CD8-positive, alpha-beta memory T cell (primary cell): ENCODE measurements at regions not wholly inside any gene's neighbourhood (a gene's known extent, or its start where the extent isn't known, plus 50 kb on each side); places are given as distances from the start of the nearest gene placed in this dataset.
"Not testable (repeated sequence)": the region's sequence is repeated elsewhere in the genome, so short reads cannot be mapped to it uniquely, and the experiment has no call there.

Experiments used
- CTCF ChIA-PET: fragments of 350-600 bp; sonication (Branson Sonifier 250); formaldehyde crosslinking; loops from one replicate; lab custom pipeline; 2021; ENCODE audit warnings: antibody characterized with exemption; lab: Charles Lee
- POLR2A ChIA-PET: fragments of 350-600 bp; sonication (Branson Sonifier 250); formaldehyde crosslinking; loops from one replicate; lab custom pipeline; 2021; ENCODE audit warnings: antibody characterized with exemption; lab: Charles Lee
- DNase-seq, 5 donors: peaks; one replicate each; pipeline versions ENCODE4 v3.0.0 to v3.0.0-alpha.2; 2020 to 2022; ENCODE audit warnings: mixed read lengths in 1 of 5
- H3K27ac ChIP-seq: one replicate; pipeline ENCODE4 v1.7.0; 2013; ENCODE audit warnings: low read depth, mild to moderate bottlenecking, low read length, moderate library complexity
- H3K27me3 ChIP-seq: 2 replicates; pipeline ENCODE4 v1.7.0; 2013; ENCODE audit warnings: low read length, mild to moderate bottlenecking; ENCODE audit not compliant: insufficient read depth, poor library complexity, severe bottlenecking
- H3K36me3 ChIP-seq: 2 replicates; pipeline ENCODE4 v1.7.0; 2013; ENCODE audit warnings: mild to moderate bottlenecking, low read length, moderate library complexity; ENCODE audit not compliant: insufficient read depth
- H3K4me1 ChIP-seq: 2 replicates; pipeline ENCODE4 v1.7.0; 2013; ENCODE audit warnings: mild to moderate bottlenecking, low read length, moderate library complexity; ENCODE audit not compliant: insufficient read depth
- H3K4me3 ChIP-seq: 2 replicates; pipeline ENCODE4 v1.7.0; 2013; ENCODE audit warnings: mild to moderate bottlenecking, low read length
- H3K9me3 ChIP-seq: 2 replicates; pipeline ENCODE4 v1.7.0; 2013; ENCODE audit warnings: mild to moderate bottlenecking, low read length
- H3K27ac Mint-ChIP-seq, 8 donors: one replicate each; pipeline ENCODE4 v1.8.0; 2020 to 2021; ENCODE audit warnings: mixed read lengths in 8 of 8, mild to moderate bottlenecking in 6 of 8, inconsistent platforms in 3 of 8, moderate library complexity in 3 of 8
- H3K27me3 Mint-ChIP-seq, 2 donors: one replicate each; pipeline ENCODE4 v1.8.0; 2020 to 2021; ENCODE audit warnings: mixed read lengths in 2 of 2, mild to moderate bottlenecking in 1 of 2, moderate library complexity in 1 of 2
- H3K36me3 Mint-ChIP-seq, 3 donors: one replicate each; pipeline ENCODE4 v1.8.0; 2020 to 2021; ENCODE audit warnings: mixed read lengths in 3 of 3, inconsistent platforms in 1 of 3, mild to moderate bottlenecking in 1 of 3
- H3K4me1 Mint-ChIP-seq, 3 donors: one replicate each; pipeline ENCODE4 v1.8.0; 2020 to 2021; ENCODE audit warnings: mixed read lengths in 3 of 3, inconsistent platforms in 1 of 3, mild to moderate bottlenecking in 1 of 3
- H3K4me3 Mint-ChIP-seq, 7 donors: one replicate each; pipeline ENCODE4 v1.8.0; 2020 to 2021; ENCODE audit warnings: mixed read lengths in 7 of 7, mild to moderate bottlenecking in 6 of 7, moderate library complexity in 4 of 7, inconsistent platforms in 2 of 7
- H3K9me3 Mint-ChIP-seq, 5 donors: one replicate each; pipeline ENCODE4 v1.8.0; 2020 to 2022; ENCODE audit warnings: mixed read lengths in 5 of 5, mild to moderate bottlenecking in 3 of 5, moderate library complexity in 2 of 5, inconsistent platforms in 1 of 5

- H3K9me3 ChIP-seq, H3K27me3 ChIP-seq, H3K27me3 Mint-ChIP-seq, CTCF ChIA-PET, H3K4me1 ChIP-seq, DNase-seq, H3K4me1 Mint-ChIP-seq, H3K27ac ChIP-seq, POLR2A ChIA-PET, H3K4me3 Mint-ChIP-seq, H3K4me3 ChIP-seq, H3K27ac Mint-ChIP-seq, H3K36me3 Mint-ChIP-seq, H3K36me3 ChIP-seq: not testable (repeated sequence)
- H3K9me3 Mint-ChIP-seq: peaks cover 2 to 13% (median 6%) of the 10 kb centered on the region in 5 donors
These were observed 1280.7 kb upstream of the SEL1L start for GRCh38 chr14:82814339-82814738.

GRCh38 chr14:82830596-82830995, 1296.9 kb upstream of the SEL1L start:
- Histone ChIP-seq H3K27me3 (no peaks in the 10 kb centered on the region), H3K36me3 (no peaks in the 10 kb centered on the region), H3K4me3 (no peak overlapping the region), H3K9me3 (no peaks in the 10 kb centered on the region), H3K4me1 (no peaks in the 10 kb centered on the region), H3K27ac (no peak overlapping the region)
- Mint-ChIP-seq H3K9me3 (peaks cover 0 to 8% (median 3%) of the 10 kb centered on the region in 5 donors), H3K4me3 (no peak overlapping the region), H3K27me3 (no peaks in the 10 kb centered on the region), H3K27ac (no peak overlapping the region), H3K36me3 (no peaks in the 10 kb centered on the region), H3K4me1 (no peaks in the 10 kb centered on the region)
- DNase-seq: no peak
- ChIA-PET CTCF (no interaction called here), POLR2A (no interaction called here)

- peaks cover 0 to 2% of the 10 kb centered on the region in 2 donors for H3K27me3 Mint-ChIP-seq
- ChIA-PET POLR2A (no interaction called here), CTCF (no interaction called here)
- no peak overlapping the region for H3K27ac Mint-ChIP-seq
- no peaks in the 10 kb centered on the region for H3K4me1 Mint-ChIP-seq
- no peaks in the 10 kb centered on the region for H3K36me3 ChIP-seq
- H3K27ac ChIP-seq: no peak overlapping the region
- no peak overlapping the region for H3K4me3 Mint-ChIP-seq
- peaks cover 0 to 27% (median 7%) of the 10 kb centered on the region in 5 donors for H3K9me3 Mint-ChIP-seq
- no peaks in the 10 kb centered on the region for H3K27me3 ChIP-seq
- no peaks in the 10 kb centered on the region for H3K9me3 ChIP-seq
- no peaks in the 10 kb centered on the region for H3K4me1 ChIP-seq
- H3K36me3 Mint-ChIP-seq: no peaks in the 10 kb centered on the region
- H3K4me3 ChIP-seq: no peak overlapping the region
- no peak for DNase-seq
These were observed 1302.8 kb upstream of the SEL1L start for GRCh38 chr14:82836256-82836950.

GRCh38 chr14:82837611-82838140, 1304.0 kb upstream of the SEL1L start:
- ChIA-PET POLR2A (no interaction called here), CTCF (interaction anchor here (0.6 kb wide), 1 partner anchor 1118 kb away, joined by 3 read pairs; no protein-coding TSS in a partner anchor)
- H3K27me3 Mint-ChIP-seq: peaks cover 0 to 2% of the 10 kb centered on the region in 2 donors
- H3K4me1 Mint-ChIP-seq: no peaks in the 10 kb centered on the region
- H3K9me3 ChIP-seq: no peaks in the 10 kb centered on the region
- H3K9me3 Mint-ChIP-seq: peaks cover 0 to 34% (median 9%) of the 10 kb centered on the region in 5 donors
- H3K36me3 ChIP-seq: no peaks in the 10 kb centered on the region
- H3K4me1 ChIP-seq: no peaks in the 10 kb centered on the region
- no peak overlapping the region for H3K4me3 ChIP-seq
- H3K4me3 Mint-ChIP-seq: no peak overlapping the region
- no peaks in the 10 kb centered on the region for H3K36me3 Mint-ChIP-seq
- H3K27ac ChIP-seq: no peak overlapping the region
- no peak overlapping the region for H3K27ac Mint-ChIP-seq
- no peak for DNase-seq
- no peaks in the 10 kb centered on the region for H3K27me3 ChIP-seq

DNA sequence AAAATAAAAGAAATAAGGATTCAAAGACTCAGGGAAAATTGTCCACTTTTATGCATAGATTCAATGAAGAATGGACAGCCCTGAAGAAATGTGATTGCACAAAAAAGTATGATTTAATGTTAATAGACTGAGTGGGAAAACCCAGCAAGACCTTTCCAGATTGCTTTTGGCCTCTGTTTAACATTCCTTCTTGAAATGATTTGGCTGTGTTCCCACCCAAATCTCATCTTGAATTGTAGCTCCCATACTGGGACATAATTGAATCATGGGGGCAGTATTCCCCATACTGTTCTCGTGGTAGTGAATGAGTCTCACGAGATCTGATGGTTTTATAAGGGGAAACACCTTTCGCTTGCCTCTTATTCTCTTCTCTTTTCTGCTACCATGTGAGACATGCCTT, 1316.9 kb upstream of the SEL1L start:
- Histone ChIP-seq H3K9me3 (no peaks in the 10 kb centered on the region), H3K4me3 (no peak overlapping the region), H3K4me1 (no peaks in the 10 kb centered on the region), H3K27ac (no peak overlapping the region), H3K36me3 (no peaks in the 10 kb centered on the region), H3K27me3 (no peaks in the 10 kb centered on the region)
- H3K36me3 Mint-ChIP-seq: no peaks in the 10 kb centered on the region
- H3K27me3 Mint-ChIP-seq: no peaks in the 10 kb centered on the region
- ChIA-PET CTCF (no interaction called here), POLR2A (no interaction called here)
- peaks cover 4 to 37% (median 10%) of the 10 kb centered on the region in 5 donors for H3K9me3 Mint-ChIP-seq
- no peak for DNase-seq
- no peak overlapping the region for H3K27ac Mint-ChIP-seq
- no peaks in the 10 kb centered on the region for H3K4me1 Mint-ChIP-seq
- H3K4me3 Mint-ChIP-seq: no peak overlapping the region

DNA sequence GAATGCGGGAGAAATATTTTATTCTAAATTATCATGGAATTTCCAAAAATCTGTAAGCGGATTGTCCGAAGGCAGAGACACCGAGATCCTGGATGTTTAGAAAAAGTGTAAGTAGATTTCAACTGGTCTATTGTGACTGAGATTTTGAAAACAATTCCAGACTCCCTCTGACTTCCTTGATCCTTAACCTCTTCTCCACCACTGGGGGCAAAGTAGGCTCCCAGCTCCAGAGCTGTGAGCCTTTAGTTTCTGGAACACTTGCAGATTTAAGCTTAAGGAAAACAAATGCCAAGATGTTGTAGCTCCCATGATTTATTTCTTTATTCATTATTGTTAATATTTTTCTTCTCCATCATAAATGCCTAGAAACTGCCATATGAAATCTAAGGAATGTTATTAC, 1320.5 kb upstream of the SEL1L start:
- Histone ChIP-seq H3K27me3 (no peaks in the 10 kb centered on the region), H3K36me3 (no peaks in the 10 kb centered on the region), H3K4me3 (no peak overlapping the region), H3K9me3 (no peaks in the 10 kb centered on the region), H3K4me1 (no peaks in the 10 kb centered on the region), H3K27ac (no peak overlapping the region)
- Mint-ChIP-seq H3K4me3 (no peak overlapping the region), H3K36me3 (no peaks in the 10 kb centered on the region), H3K27me3 (no peaks in the 10 kb centered on the region), H3K9me3 (peaks cover 7 to 46% (median 14%) of the 10 kb centered on the region in 5 donors), H3K4me1 (no peaks in the 10 kb centered on the region), H3K27ac (no peak overlapping the region)
- no peak for DNase-seq
- ChIA-PET POLR2A (no interaction called here), CTCF (no interaction called here)

- no peak for DNase-seq
- no peaks in the 10 kb centered on the region for H3K27me3 Mint-ChIP-seq
- H3K4me3 Mint-ChIP-seq: no peak overlapping the region
- no peaks in the 10 kb centered on the region for H3K9me3 ChIP-seq
- H3K4me1 ChIP-seq: no peaks in the 10 kb centered on the region
- H3K36me3 ChIP-seq: no peaks in the 10 kb centered on the region
- no peak overlapping the region for H3K4me3 ChIP-seq
- ChIA-PET CTCF (no interaction called here), POLR2A (no interaction called here)
- H3K27ac ChIP-seq: no peak overlapping the region
- H3K27ac Mint-ChIP-seq: no peak overlapping the region
- H3K4me1 Mint-ChIP-seq: no peaks in the 10 kb centered on the region
- no peaks in the 10 kb centered on the region for H3K27me3 ChIP-seq
- H3K36me3 Mint-ChIP-seq: no peaks in the 10 kb centered on the region
- H3K9me3 Mint-ChIP-seq: peaks cover 7 to 45% (median 17%) of the 10 kb centered on the region in 5 donors
These were observed 1321.2 kb upstream of the SEL1L start for GRCh38 chr14:82854901-82855300.

GRCh38 chr14:82855912-82856391, 1322.3 kb upstream of the SEL1L start:
- Histone ChIP-seq H3K36me3 (no peaks in the 10 kb centered on the region), H3K4me1 (no peaks in the 10 kb centered on the region), H3K9me3 (no peaks in the 10 kb centered on the region), H3K27ac (no peak overlapping the region), H3K4me3 (no peak overlapping the region), H3K27me3 (no peaks in the 10 kb centered on the region)
- H3K27me3 Mint-ChIP-seq: no peaks in the 10 kb centered on the region
- CTCF ChIA-PET: no interaction called here
- no peak overlapping the region for H3K27ac Mint-ChIP-seq
- no peaks in the 10 kb centered on the region for H3K4me1 Mint-ChIP-seq
- POLR2A ChIA-PET: no interaction called here
- no peak overlapping the region for H3K4me3 Mint-ChIP-seq
- no peak for DNase-seq
- H3K36me3 Mint-ChIP-seq: no peaks in the 10 kb centered on the region
- peaks cover 7 to 46% (median 15%) of the 10 kb centered on the region in 5 donors for H3K9me3 Mint-ChIP-seq
